Stomach (tissue), 4 donors: ENCODE measurements at regions not wholly inside any gene's neighbourhood (a gene's known extent, or its start where the extent isn't known, plus 50 kb on each side); places are given as distances from the start of the nearest gene placed in this dataset.

Source experiments
- POLR2AphosphoS5 ChIP-seq, 3 donors: sonication (generic); formaldehyde crosslinking; IDR thresholded peaks; one replicate each; pipeline ENCODE4 v1.6.1; 2016; ENCODE audit warnings: antibody characterized with exemption in 3 of 3
- TF ChIP-seq, protein P1 (sequence below), 7 experiments: fragments of 450-650 bp in 4 of 7; fragments of 200-600 bp in 3 of 7; sonication (generic) in 3 of 7; IDR thresholded peaks; one replicate each; pipeline ENCODE4 v1.5.1; 2016 to 2019; ENCODE audit warnings: antibody characterized with exemption in 7 of 7, control low read depth in 2 of 7, mild to moderate bottlenecking in 1 of 7

DNA sequence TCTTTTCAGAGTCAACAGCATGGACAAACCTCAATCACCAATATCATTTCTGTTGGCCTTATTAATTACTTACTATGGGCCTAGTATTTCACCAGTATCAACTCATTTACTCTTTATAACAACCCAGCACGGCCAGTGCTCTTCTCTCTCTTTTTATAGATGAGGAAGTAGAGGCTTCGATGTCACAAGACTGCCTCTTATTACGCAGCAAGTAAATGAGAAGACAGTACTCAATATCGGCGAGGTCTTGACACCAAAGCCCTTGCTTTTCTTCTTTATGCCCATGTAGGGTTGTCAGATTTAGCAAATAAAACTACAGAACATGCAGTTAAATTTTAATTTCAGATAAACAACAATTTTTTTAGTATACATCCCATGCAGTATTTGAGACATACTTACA is 99.0 kb upstream of the KCNMB2 start:
- TF ChIP-seq, protein P1, sequence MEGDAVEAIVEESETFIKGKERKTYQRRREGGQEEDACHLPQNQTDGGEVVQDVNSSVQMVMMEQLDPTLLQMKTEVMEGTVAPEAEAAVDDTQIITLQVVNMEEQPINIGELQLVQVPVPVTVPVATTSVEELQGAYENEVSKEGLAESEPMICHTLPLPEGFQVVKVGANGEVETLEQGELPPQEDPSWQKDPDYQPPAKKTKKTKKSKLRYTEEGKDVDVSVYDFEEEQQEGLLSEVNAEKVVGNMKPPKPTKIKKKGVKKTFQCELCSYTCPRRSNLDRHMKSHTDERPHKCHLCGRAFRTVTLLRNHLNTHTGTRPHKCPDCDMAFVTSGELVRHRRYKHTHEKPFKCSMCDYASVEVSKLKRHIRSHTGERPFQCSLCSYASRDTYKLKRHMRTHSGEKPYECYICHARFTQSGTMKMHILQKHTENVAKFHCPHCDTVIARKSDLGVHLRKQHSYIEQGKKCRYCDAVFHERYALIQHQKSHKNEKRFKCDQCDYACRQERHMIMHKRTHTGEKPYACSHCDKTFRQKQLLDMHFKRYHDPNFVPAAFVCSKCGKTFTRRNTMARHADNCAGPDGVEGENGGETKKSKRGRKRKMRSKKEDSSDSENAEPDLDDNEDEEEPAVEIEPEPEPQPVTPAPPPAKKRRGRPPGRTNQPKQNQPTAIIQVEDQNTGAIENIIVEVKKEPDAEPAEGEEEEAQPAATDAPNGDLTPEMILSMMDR (IDR thresholded peaks at IDR 0.05), result no peak
- no peak for TF ChIP-seq POLR2AphosphoS5 (IDR thresholded peaks at IDR 0.05)
